ENCODE measurements at regions not wholly inside any gene's neighbourhood (a gene's known extent, or its start where the extent isn't known, plus 50 kb on each side); places are given as distances from the start of the nearest gene placed in this dataset.

- peaks cover 0 to 5% (median 0%) of the 10 kb centered on the region in 3 donors for H3K9me3 ChIP-seq
- TF ChIP-seq, protein P1, sequence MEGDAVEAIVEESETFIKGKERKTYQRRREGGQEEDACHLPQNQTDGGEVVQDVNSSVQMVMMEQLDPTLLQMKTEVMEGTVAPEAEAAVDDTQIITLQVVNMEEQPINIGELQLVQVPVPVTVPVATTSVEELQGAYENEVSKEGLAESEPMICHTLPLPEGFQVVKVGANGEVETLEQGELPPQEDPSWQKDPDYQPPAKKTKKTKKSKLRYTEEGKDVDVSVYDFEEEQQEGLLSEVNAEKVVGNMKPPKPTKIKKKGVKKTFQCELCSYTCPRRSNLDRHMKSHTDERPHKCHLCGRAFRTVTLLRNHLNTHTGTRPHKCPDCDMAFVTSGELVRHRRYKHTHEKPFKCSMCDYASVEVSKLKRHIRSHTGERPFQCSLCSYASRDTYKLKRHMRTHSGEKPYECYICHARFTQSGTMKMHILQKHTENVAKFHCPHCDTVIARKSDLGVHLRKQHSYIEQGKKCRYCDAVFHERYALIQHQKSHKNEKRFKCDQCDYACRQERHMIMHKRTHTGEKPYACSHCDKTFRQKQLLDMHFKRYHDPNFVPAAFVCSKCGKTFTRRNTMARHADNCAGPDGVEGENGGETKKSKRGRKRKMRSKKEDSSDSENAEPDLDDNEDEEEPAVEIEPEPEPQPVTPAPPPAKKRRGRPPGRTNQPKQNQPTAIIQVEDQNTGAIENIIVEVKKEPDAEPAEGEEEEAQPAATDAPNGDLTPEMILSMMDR (IDR thresholded peaks at IDR 0.05) = no peak
- intact Hi-C loops (cut with DNase I; ENCODE audit: low total_unique reads) = no loop called here
- H3K4me1 ChIP-seq = no peaks in the 10 kb centered on the region
- no peak for DNase-seq
- no peaks in the 10 kb centered on the region for H3K27me3 ChIP-seq
- H3K36me3 ChIP-seq = no peaks in the 10 kb centered on the region
- no peak overlapping the region for H3K4me3 ChIP-seq
- H3K27ac ChIP-seq = no peak overlapping the region
Observed at GRCh38 chr18:60047556-60047955, 147.8 kb downstream of the PMAIP1 start.

DNA sequence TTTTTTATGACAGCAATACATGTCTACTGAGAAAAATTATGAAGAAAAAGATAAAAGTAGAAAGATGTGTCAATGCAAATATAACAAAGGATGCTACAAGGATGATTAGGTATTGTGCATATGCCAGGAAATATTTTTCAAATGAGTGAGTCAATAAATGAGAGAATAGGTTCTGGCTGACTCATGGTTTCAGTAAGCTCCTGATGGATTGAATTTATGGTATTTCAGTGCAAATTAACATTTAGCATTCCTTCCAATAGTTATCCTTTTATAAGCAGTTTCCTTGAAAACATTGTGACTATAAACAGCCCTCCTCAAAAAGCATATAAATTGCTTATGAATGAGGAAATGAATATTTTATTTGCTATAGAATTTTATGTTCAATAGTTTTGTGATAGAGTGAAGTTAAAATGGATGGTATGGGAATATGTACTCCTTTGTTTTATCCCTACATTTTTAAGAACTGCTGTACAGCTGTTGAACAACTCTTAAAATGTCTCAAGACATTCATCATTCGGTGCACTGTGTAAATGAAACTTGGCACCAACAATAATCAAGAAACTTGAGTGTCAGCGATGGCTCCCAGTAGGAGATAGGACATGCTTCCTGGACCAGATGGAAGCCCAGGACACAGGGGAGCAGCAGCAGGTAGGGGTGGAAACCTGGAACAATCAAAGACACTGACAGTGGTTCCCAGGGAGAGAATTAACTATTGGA, 144.7 kb downstream of the PMAIP1 start:
- intact Hi-C loops (cut with DNase I; ENCODE audit: low total_unique reads) = no loop called here
- Histone ChIP-seq H3K36me3 (no peaks in the 10 kb centered on the region), H3K4me3 (no peak overlapping the region), H3K9me3 (peaks cover 0 to under 1% (median 0%) of the 10 kb centered on the region in 3 donors), H3K4me1 (no peaks in the 10 kb centered on the region), H3K27me3 (no peaks in the 10 kb centered on the region), H3K27ac (no peak overlapping the region)
- TF ChIP-seq, protein P1 (IDR thresholded peaks at IDR 0.05) = no peak
- no peak for DNase-seq

DNA sequence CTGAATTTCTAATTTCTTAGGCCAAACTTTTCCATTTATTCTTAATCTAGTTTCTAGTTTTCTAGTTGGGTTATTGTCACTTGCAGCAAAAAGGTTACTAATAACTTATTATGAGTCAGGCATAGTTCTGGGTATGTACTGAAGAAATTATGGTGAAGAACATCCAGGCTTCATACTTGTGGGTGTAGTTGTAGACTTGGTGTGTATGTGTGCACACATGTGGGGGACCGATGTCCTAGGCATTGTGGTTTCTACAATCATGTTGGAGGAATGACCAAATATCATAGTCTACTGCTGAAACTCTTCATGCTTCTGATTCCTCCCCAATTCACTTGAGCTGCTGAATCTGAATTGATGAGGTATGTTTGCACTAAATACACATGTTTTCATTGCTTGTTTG, 141.2 kb downstream of the PMAIP1 start:
- TF ChIP-seq, protein P1 (IDR thresholded peaks at IDR 0.05) = no peak
- DNase-seq = no peak
- Histone ChIP-seq H3K4me1 (no peaks in the 10 kb centered on the region), H3K36me3 (no peaks in the 10 kb centered on the region), H3K9me3 (no peaks in the 10 kb centered on the region), H3K27me3 (no peaks in the 10 kb centered on the region), H3K4me3 (no peak overlapping the region), H3K27ac (no peak overlapping the region)
- intact Hi-C loops (cut with DNase I; ENCODE audit: low total_unique reads) = no loop called here

- no peaks in the 10 kb centered on the region for H3K27me3 ChIP-seq
- H3K36me3 ChIP-seq = no peaks in the 10 kb centered on the region
- no peak overlapping the region for H3K27ac ChIP-seq
- no peak overlapping the region for H3K4me3 ChIP-seq
- TF ChIP-seq, protein P1 (IDR thresholded peaks at IDR 0.05) = no peak
- H3K4me1 ChIP-seq = no peaks in the 10 kb centered on the region
- no peaks in the 10 kb centered on the region for H3K9me3 ChIP-seq
- DNase-seq = no peak
- intact Hi-C loops (cut with DNase I; ENCODE audit: low total_unique reads) = no loop called here
Observed at GRCh38 chr18:60038731-60039130, 138.9 kb downstream of the PMAIP1 start.

GRCh38 chr18:60027397-60027796, 127.6 kb downstream of the PMAIP1 start:
- H3K4me3 ChIP-seq = no peak overlapping the region
- H3K9me3 ChIP-seq = no peaks in the 10 kb centered on the region
- no peak overlapping the region for H3K27ac ChIP-seq
- no peaks in the 10 kb centered on the region for H3K36me3 ChIP-seq
- H3K4me1 ChIP-seq = no peaks in the 10 kb centered on the region
- TF ChIP-seq, protein P1 (IDR thresholded peaks at IDR 0.05) = no peak
- no peak for DNase-seq
- intact Hi-C loops (cut with DNase I; ENCODE audit: low total_unique reads) = no loop called here
- no peaks in the 10 kb centered on the region for H3K27me3 ChIP-seq

Measured in tibial artery (tissue), 4 donors.